ENCODE measurements at regions not wholly inside any gene's neighbourhood (a gene's known extent, or its start where the extent isn't known, plus 50 kb on each side); places are given as distances from the start of the nearest gene placed in this dataset.
"Not testable (repeated sequence)": the region's sequence is repeated elsewhere in the genome, so short reads cannot be mapped to it uniquely, and the experiment has no call there.

GRCh38 chr21:15434163-15434905 is 295.4 kb upstream of the USP25 start:
- no peak for DNase-seq (ENCODE audit: low read depth)

GRCh38 chr21:15436031-15436430 is 293.8 kb upstream of the USP25 start:
- DNase-seq (ENCODE audit: low read depth), result no peak

- DNase-seq (ENCODE audit: low read depth), result peak; percentile 94
These were observed 291.9 kb upstream of the USP25 start for GRCh38 chr21:15437883-15438282.

GRCh38 chr21:15439726-15440125 is 290.1 kb upstream of the USP25 start:
- peak; percentile 66 for DNase-seq (ENCODE audit: low read depth)

- DNase-seq (ENCODE audit: low read depth), result no peak
These were observed 288.7 kb upstream of the USP25 start for GRCh38 chr21:15441060-15441493.

GRCh38 chr21:15441992-15442391 is 287.8 kb upstream of the USP25 start:
- peak; percentile 18 for DNase-seq (ENCODE audit: low read depth)

- no peak for DNase-seq (ENCODE audit: low read depth)
These were observed 286.9 kb upstream of the USP25 start for GRCh38 chr21:15442743-15443469.

GRCh38 chr21:15443740-15444117 is 286.1 kb upstream of the USP25 start:
- peak; percentile 35 for DNase-seq (ENCODE audit: low read depth)

- DNase-seq (ENCODE audit: low read depth), result peak; percentile 55
These were observed 285.4 kb upstream of the USP25 start for GRCh38 chr21:15444118-15444960.

- no peak for DNase-seq (ENCODE audit: low read depth)
These were observed 284.5 kb upstream of the USP25 start for GRCh38 chr21:15445327-15445726.

- DNase-seq (ENCODE audit: low read depth), result peak; percentile 29
These were observed 283.6 kb upstream of the USP25 start for GRCh38 chr21:15446223-15446622.

GRCh38 chr21:15449556-15449955 is 280.2 kb upstream of the USP25 start:
- peak; percentile 71 for DNase-seq (ENCODE audit: low read depth)

GRCh38 chr21:15453261-15453660 is 276.5 kb upstream of the USP25 start:
- DNase-seq (ENCODE audit: low read depth), result no peak

GRCh38 chr21:15453785-15454184 is 276.0 kb upstream of the USP25 start:
- not testable (repeated sequence) for DNase-seq (ENCODE audit: low read depth)

GRCh38 chr21:15454931-15455330 is 274.9 kb upstream of the USP25 start:
- not testable (repeated sequence) for DNase-seq (ENCODE audit: low read depth)

- DNase-seq (ENCODE audit: low read depth), result no peak
These were observed 273.8 kb upstream of the USP25 start for GRCh38 chr21:15455819-15456462.

- DNase-seq (ENCODE audit: low read depth), result no peak
These were observed 271.8 kb upstream of the USP25 start for GRCh38 chr21:15457965-15458364.

- DNase-seq (ENCODE audit: low read depth), result no peak
These were observed 267.7 kb upstream of the USP25 start for GRCh38 chr21:15462092-15462491.

- DNase-seq (ENCODE audit: low read depth), result no peak
These were observed 263.5 kb upstream of the USP25 start for GRCh38 chr21:15466329-15466728.

GRCh38 chr21:15468368-15468767 is 261.4 kb upstream of the USP25 start:
- no peak for DNase-seq (ENCODE audit: low read depth)

- DNase-seq (ENCODE audit: low read depth), result no peak
These were observed 257.4 kb upstream of the USP25 start for GRCh38 chr21:15472108-15473040.

All from amniotic epithelial cell (primary cell).